Heart right ventricle (tissue), 16 donors: ENCODE measurements at regions not wholly inside any gene's neighbourhood (a gene's known extent, or its start where the extent isn't known, plus 50 kb on each side); places are given as distances from the start of the nearest gene placed in this dataset.
"Not testable (repeated sequence)": the region's sequence is repeated elsewhere in the genome, so short reads cannot be mapped to it uniquely, and the experiment has no call there.

Source experiments
- ATAC-seq, 8 donors: fragments of 200-7000 bp; cut with Tn5 transposase; one replicate each; pipeline ENCODE4 v1.9.1; 2020; ENCODE audit warnings: mild to moderate bottlenecking in 8 of 8, moderate library complexity in 8 of 8, moderate number of reproducible peaks in 1 of 8
- DNase-seq, 2 donors: peaks; one replicate each; pipeline ENCODE4 v3.0.0-alpha.2; 2020
- H3K27ac ChIP-seq, 10 donors: fragments of 200-600 bp; sonication (generic) in 2 of 10; one replicate each; pipeline versions ENCODE4 v1.5.0 to v1.8.0; 2020 to 2022; ENCODE audit warnings: mild to moderate bottlenecking in 3 of 10
- H3K27me3 ChIP-seq, 7 donors: fragments of 200-600 bp; one replicate each; pipeline ENCODE4 v1.8.0; 2021 to 2022; ENCODE audit warnings: mild to moderate bottlenecking in 2 of 7
- H3K36me3 ChIP-seq, 9 donors: fragments of 200-600 bp; sonication (generic) in 1 of 9; one replicate each; pipeline versions ENCODE4 v1.5.0 to v1.8.0; 2020 to 2022; ENCODE audit warnings: mild to moderate bottlenecking in 2 of 9
- H3K4me1 ChIP-seq, 9 donors: fragments of 200-600 bp; sonication (generic) in 1 of 9; one replicate each; pipeline versions ENCODE4 v1.5.0 to v1.8.0; 2020 to 2022; ENCODE audit warnings: mild to moderate bottlenecking in 4 of 9
- H3K4me3 ChIP-seq, 10 donors: fragments of 200-600 bp; sonication (generic) in 2 of 10; one replicate each; pipeline versions ENCODE4 v1.5.0 to v1.8.0; 2020 to 2022; ENCODE audit warnings: mild to moderate bottlenecking in 7 of 10, moderate library complexity in 2 of 10
- H3K9me3 ChIP-seq, 11 donors: fragments of 200-600 bp in 10 of 11; sonication (generic) in 2 of 11; one replicate each; pipeline versions ENCODE4 v1.5.0 to v1.8.0; 2013 to 2022; ENCODE audit warnings: mild to moderate bottlenecking in 2 of 11, control low read depth in 1 of 11, moderate library complexity in 1 of 11
- CTCF ChIP-seq, 9 donors: fragments of 200-600 bp; sonication (generic) in 2 of 9; IDR thresholded peaks; one replicate each; pipeline versions ENCODE4 v1.5.0 to v1.8.0; 2021 to 2022; ENCODE audit warnings: antibody characterized with exemption in 9 of 9, mild to moderate bottlenecking in 5 of 9, moderate library complexity in 1 of 9
- WGBS, 2 donors: extraction: QIAGEN DNeasy Blood & Tissue Kit; methylation state at CpG; one replicate each; pipeline ENCODE4 v1.1.7; 2013; ENCODE audit warnings: inconsistent platforms in 1 of 2; 5-methylcytosine and 5-hydroxymethylcytosine counted together
- intact Hi-C, 10 donors: fragments of 100-400 bp; cut with DNase I; formaldehyde crosslinking; loops; one replicate each; pipeline versions ENCODE4 v1.11.1 to v1.14.2; 2022
- donor health status: Arrhythmogenic right ventricular cardiomyopathy.
- donor health status: ischemic (EF 13 %, LVEDD 7.1; RV severe dilation, severe dysfunction).
- donor health status: healthy with polysubstance abuse.
- donor health status: DM: no; HTN: yes; CAD: no.
- donor health status: DM: no; HTN: no; CAD: no.
- donor health status: ischemic (EF 25% LVEDD 6.9; RV normal size, moderate dysfunction).
- donor health status: ischemic (EF 25% LVEDD 5.7; RV mildly dilated, moderate dysfunction).
- donor health status: healthy.
- donor health status: DM: yes; HTN: yes; CAD: no.
- donor health status: Ischemic cardiomyopathy.
- donor health status: ischemic (EF 35%, LVEDD 5.7; RV mildly dilated, moderate dysfunction).
- donor health status: nonischemic (EF 11% LVEDD 7.7; RV severe dilation, severe dysfunction).
- donor health status: DM: yes; HTN: yes; CAD: no.
- donor health status: PGD.
- donor health status: ischemic (EF 29% LVEDD 5.4; RV normal size, mild dysfunction).
- donor health status: nonischemic (EF 23%, LVEDD 6.1; RV moderate dilation, normal function).

DNA sequence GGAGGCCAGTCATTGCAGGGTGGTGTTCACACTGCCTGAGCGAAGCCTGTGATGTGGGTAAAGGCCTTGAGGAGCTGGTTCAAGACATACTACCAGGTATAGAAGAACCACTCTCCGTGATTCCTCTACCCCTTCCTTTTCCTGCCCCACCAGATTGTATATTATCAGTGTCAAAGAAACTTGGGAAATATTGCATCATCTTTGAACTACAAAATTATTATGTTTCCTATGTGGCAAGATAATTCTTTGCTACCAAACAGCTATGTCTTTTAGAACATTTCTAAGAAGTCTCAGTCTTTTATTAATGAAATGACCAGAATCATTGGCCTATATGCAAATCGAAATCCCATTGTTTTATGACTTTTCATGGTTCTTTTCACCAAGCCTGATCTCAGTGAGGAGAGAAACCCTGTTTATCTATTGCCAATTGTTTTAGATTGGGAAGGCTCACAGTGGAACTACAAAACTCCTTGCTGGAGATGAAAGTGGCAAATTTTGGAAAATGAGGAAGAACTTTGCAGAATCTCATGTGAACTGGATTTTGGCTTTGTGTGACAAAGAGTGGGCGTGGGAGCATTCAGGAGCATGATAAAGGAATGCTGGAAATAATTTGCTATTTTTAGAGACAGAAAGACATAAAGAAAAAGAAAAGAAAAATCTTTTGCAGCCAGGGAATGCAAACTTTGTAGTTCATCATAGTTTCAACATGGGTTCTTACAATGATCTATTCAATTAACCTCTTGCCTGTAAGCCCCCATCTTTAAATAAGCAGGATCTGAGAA, 286.9 kb downstream of the INSIG2 start:
- Histone ChIP-seq H3K9me3 (no peaks in the 10 kb centered on the region), H3K27me3 (peaks cover 0 to 46% (median 6%) of the 10 kb centered on the region in 7 donors), H3K4me1 (no peaks in the 10 kb centered on the region), H3K27ac (no peak overlapping the region), H3K36me3 (no peaks in the 10 kb centered on the region), H3K4me3 (no peak overlapping the region)
- DNase-seq: no peak
- intact Hi-C loops: loop anchor here in 4 of 10 donors (5.0 to 10.0 kb wide), 2 partner anchors 480 to 482 kb away; no protein-coding TSS in a partner anchor
- 60 to 63% methylated on average over 4 of the region's 4 CpGs for WGBS, 2 donors
- no peak for TF ChIP-seq CTCF (IDR thresholded peaks at IDR 0.05)
- ATAC-seq: no peak

DNA sequence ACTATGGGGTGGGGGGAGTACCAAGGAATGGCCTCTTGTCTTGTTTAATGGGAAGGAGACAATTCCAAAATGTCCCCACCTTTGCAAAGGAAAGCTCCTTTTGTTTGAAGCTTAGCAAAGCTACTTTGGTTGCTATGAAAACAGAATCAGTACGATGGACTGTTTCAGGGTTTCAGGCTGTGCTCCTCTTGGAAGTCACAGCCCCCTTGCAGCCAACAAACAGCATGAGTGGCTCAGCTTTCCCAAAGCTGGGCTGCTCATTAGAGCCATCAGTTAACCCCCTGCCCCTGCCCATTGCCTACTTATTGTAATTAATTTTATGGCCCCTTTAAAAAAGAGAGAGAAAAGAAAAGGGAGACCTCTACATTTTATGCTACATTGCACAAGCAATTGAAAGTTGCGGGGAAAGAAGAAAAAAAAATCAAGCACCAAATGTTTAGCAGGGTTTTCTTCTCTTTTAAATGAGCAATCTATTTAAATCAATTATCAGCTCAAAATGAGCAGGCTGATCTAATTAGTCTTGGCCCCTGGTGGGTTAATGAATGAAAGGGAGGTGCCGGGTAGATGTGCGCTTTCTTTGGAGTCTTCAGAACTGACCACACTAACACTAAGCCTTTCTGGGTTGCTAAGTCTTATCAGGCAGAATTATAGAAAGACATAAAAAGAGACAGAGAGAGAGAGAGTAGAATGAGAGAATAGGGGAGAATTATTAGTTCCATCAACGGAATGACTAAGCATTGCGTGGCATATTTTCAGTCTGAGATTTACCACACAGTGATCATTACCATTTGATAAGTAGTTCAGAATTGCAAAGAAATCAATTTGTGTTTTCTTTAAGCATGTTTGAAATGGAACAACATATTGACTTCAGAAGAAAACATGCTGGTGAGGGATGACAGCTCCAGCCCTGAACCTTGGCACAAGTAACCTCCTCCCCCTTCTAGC, 284.9 kb downstream of the INSIG2 start:
- DNase-seq (no peak), ATAC-seq (no peak)
- H3K4me3 ChIP-seq: no peak overlapping the region
- no peaks in the 10 kb centered on the region for H3K9me3 ChIP-seq
- no peaks in the 10 kb centered on the region for H3K36me3 ChIP-seq
- intact Hi-C loops: loop anchor here in 4 of 10 donors (5.0 to 10.0 kb wide), 2 partner anchors 482 to 484 kb away; no protein-coding TSS in a partner anchor
- 57 to 58% methylated on average over 6 of the region's 6 CpGs for WGBS, 2 donors
- no peaks in the 10 kb centered on the region for H3K4me1 ChIP-seq
- TF ChIP-seq CTCF (IDR thresholded peaks at IDR 0.05): no peak
- H3K27me3 ChIP-seq: peaks cover 0 to 44% (median 7%) of the 10 kb centered on the region in 7 donors
- H3K27ac ChIP-seq: no peak overlapping the region

DNA sequence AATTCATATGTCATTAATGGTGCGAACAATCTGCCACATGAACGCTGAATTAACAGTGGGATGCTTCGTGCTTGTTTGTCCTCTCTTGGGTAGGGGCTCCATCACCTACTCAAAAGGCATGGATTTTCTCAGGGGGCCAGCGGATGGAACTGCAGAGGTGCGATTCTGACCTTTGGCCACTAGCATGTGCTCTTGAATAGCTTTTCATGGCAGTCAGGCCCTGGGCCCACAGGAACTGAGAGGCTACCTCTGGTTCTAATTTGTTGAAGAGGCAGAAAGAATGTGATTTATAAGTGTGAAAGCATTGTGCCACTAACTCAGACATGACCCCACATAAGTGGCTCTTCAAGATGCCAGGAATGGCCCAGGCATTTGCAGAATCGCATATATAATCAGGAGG, 283.2 kb downstream of the INSIG2 start:
- H3K4me1 ChIP-seq: no peaks in the 10 kb centered on the region
- H3K4me3 ChIP-seq: no peak overlapping the region
- intact Hi-C loops: loop anchor here in 4 of 10 donors (5.0 to 10.0 kb wide), 2 partner anchors 483 to 486 kb away; no protein-coding TSS in a partner anchor
- ATAC-seq: peak in 1 of 8 donors; percentile 37
- H3K9me3 ChIP-seq: no peaks in the 10 kb centered on the region
- H3K27me3 ChIP-seq: peaks cover 0 to 39% (median 7%) of the 10 kb centered on the region in 7 donors
- DNase-seq: no peak
- no peak overlapping the region for H3K27ac ChIP-seq
- 10 to 12% methylated on average over 5 to 6 of the region's 6 CpGs for WGBS, 2 donors
- H3K36me3 ChIP-seq: no peaks in the 10 kb centered on the region
- peak in 6 of 9 donors; percentile 12 to 49 (median 33) for TF ChIP-seq CTCF (IDR thresholded peaks at IDR 0.05)

DNA sequence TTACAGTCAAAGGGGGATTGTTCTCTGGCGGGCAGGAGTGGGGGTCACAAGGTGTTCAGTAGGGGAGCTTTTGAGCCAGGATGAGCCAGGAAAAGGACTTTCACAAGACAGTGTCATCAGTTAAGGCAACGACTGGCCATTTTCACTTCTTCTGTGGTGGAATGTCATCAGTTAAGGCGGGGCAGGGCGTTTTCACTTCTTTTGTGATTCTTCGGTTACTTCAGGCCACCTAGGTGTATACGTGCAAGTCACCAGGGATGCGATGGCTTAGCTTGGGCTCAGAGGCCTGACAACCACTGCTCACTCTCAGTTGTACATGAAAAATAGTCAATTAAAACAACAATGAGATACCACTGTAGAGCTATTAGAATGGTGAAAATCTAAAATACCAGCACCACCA, 281.2 kb downstream of the INSIG2 start:
- 42 to 47% methylated on average over 7 of the region's 7 CpGs for WGBS, 2 donors
- H3K27ac ChIP-seq, H3K36me3 ChIP-seq, H3K4me1 ChIP-seq, ATAC-seq, intact Hi-C loops, H3K4me3 ChIP-seq, H3K9me3 ChIP-seq, DNase-seq: not testable (repeated sequence)
- H3K27me3 ChIP-seq: peaks cover 0 to 31% (median 7%) of the 10 kb centered on the region in 7 donors
